CD4-positive, alpha-beta T cell treated with Interleukin-1 beta for 1 hour (primary cell): ENCODE measurements at regions not wholly inside any gene's neighbourhood (a gene's known extent, or its start where the extent isn't known, plus 50 kb on each side); places are given as distances from the start of the nearest gene placed in this dataset.
"Not testable (repeated sequence)": the region's sequence is repeated elsewhere in the genome, so short reads cannot be mapped to it uniquely, and the experiment has no call there.

Source experiments
- DNase-seq, 2 donors: peaks; one replicate each; pipeline ENCODE4 v3.0.0-alpha.2; 2020 to 2022

- no peak for DNase-seq
Observed at GRCh38 chr7:142566271-142566670, 183.0 kb upstream of the PRSS1 start.

- DNase-seq, result not testable (repeated sequence)
Observed at GRCh38 chr7:142564125-142564524, 185.1 kb upstream of the PRSS1 start.

GRCh38 chr7:142563470-142563869, 185.8 kb upstream of the PRSS1 start:
- DNase-seq, result no peak

GRCh38 chr7:142562688-142563087, 186.6 kb upstream of the PRSS1 start:
- DNase-seq, result no peak

GRCh38 chr7:142561396-142561795, 187.9 kb upstream of the PRSS1 start:
- not testable (repeated sequence) for DNase-seq

- not testable (repeated sequence) for DNase-seq
Observed at GRCh38 chr7:142560770-142561169, 188.5 kb upstream of the PRSS1 start.

- DNase-seq, result no peak
Observed at GRCh38 chr7:142560166-142560565, 189.1 kb upstream of the PRSS1 start.

GRCh38 chr7:142557971-142558582, 191.2 kb upstream of the PRSS1 start:
- peak; percentile 53 to 56 for DNase-seq

- peak in 1 of 2 donors; percentile 54 for DNase-seq
Observed at GRCh38 chr7:142556740-142557139, 192.5 kb upstream of the PRSS1 start.

GRCh38 chr7:142554560-142555532, 194.4 kb upstream of the PRSS1 start:
- no peak for DNase-seq

- DNase-seq, result no peak
Observed at GRCh38 chr7:142553216-142553615, 196.1 kb upstream of the PRSS1 start.

- DNase-seq, result no peak
Observed at GRCh38 chr7:142548978-142549377, 200.3 kb upstream of the PRSS1 start.

- no peak for DNase-seq
Observed at GRCh38 chr7:142546452-142546851, 202.8 kb upstream of the PRSS1 start.

GRCh38 chr7:142542942-142543341, 206.3 kb upstream of the PRSS1 start:
- DNase-seq, result no peak

- no peak for DNase-seq
Observed at GRCh38 chr7:142542105-142542504, 207.2 kb upstream of the PRSS1 start.

GRCh38 chr7:142540371-142540770, 208.9 kb upstream of the PRSS1 start:
- no peak for DNase-seq

- DNase-seq, result no peak
Observed at GRCh38 chr7:142539901-142540300, 209.4 kb upstream of the PRSS1 start.

GRCh38 chr7:142537760-142538159, 211.5 kb upstream of the PRSS1 start:
- DNase-seq, result no peak

GRCh38 chr7:142535123-142535779, 214.0 kb upstream of the PRSS1 start:
- peak; percentile 69 to 71 for DNase-seq

GRCh38 chr7:142534726-142535122, 214.5 kb upstream of the PRSS1 start:
- DNase-seq, result no peak

- no peak for DNase-seq
Observed at GRCh38 chr7:142533920-142534319, 215.4 kb upstream of the PRSS1 start.

GRCh38 chr7:142529591-142529990, 219.7 kb upstream of the PRSS1 start:
- no peak for DNase-seq

- DNase-seq, result peak in 1 of 2 donors; percentile 15
Observed at GRCh38 chr7:142528608-142529408, 220.5 kb upstream of the PRSS1 start.
